Caco-2 (cell line): ENCODE measurements at regions not wholly inside any gene's neighbourhood (a gene's known extent, or its start where the extent isn't known, plus 50 kb on each side); places are given as distances from the start of the nearest gene placed in this dataset.

Experiments used
- BruUV-seq: library from RNA; stranded (reverse); fragments of 400-500 nt; replicated peaks from 2 replicates; lab custom pipeline; 2021; lab: Mats Ljungman, UMichigan
- CTCF ChIA-PET: fragments of 300-600 bp; sonication (Branson Sonifier 250); formaldehyde crosslinking; loops from one replicate; lab custom pipeline; 2022; ENCODE audit warnings: antibody characterized with exemption; lab: Charles Lee
- POLR2A ChIA-PET: fragments of 300-600 bp; sonication (Branson Sonifier 250); formaldehyde crosslinking; loops from one replicate; lab custom pipeline; 2022; ENCODE audit warnings: antibody characterized with exemption; lab: Charles Lee
- DNase-seq, 2 experiments: peaks; one replicate each; pipeline versions ENCODE4 v3.0.0 to v3.0.0-alpha.2; 2020 to 2022
- H3K27me3 ChIP-seq: replicated peaks from 2 replicates; pipeline ENCODE4 v1.6.0; 2011; ENCODE audit warnings: low read length; ENCODE audit not compliant: control insufficient read depth, insufficient read depth
- H3K36me3 ChIP-seq: 2 replicates; pipeline ENCODE4 v1.5.1; 2011; ENCODE audit warnings: low read length; ENCODE audit not compliant: control insufficient read depth, insufficient read depth
- H3K4me1 ChIP-seq: fragments of 250-450 bp; sonication (Bioruptor Pico); 2 replicates; pipeline ENCODE4 v1.5.1; 2020; ENCODE audit warnings: mild to moderate bottlenecking
- H3K4me3 ChIP-seq: 2 replicates; pipeline ENCODE4 v1.5.1; 2011; ENCODE audit warnings: low read depth, mild to moderate bottlenecking, control low read depth, low read length
- H3K9me3 ChIP-seq: fragments of 250-450 bp; sonication (Bioruptor Pico); 2 replicates; pipeline ENCODE4 v1.5.1; 2020; ENCODE audit warnings: mild to moderate bottlenecking, moderate library complexity
- H3K27ac Mint-ChIP-seq: one replicate; pipeline ENCODE4 v1.8.0; 2022; ENCODE audit warnings: mixed read lengths; ENCODE audit not compliant: unreplicated experiment
- H3K27me3 Mint-ChIP-seq: one replicate; pipeline ENCODE4 v1.8.0; 2022; ENCODE audit warnings: mixed read lengths; ENCODE audit not compliant: insufficient read depth, unreplicated experiment
- H3K36me3 Mint-ChIP-seq: one replicate; pipeline ENCODE4 v1.8.0; 2022; ENCODE audit warnings: mild to moderate bottlenecking, mixed read lengths; ENCODE audit not compliant: insufficient read depth, unreplicated experiment
- H3K4me1 Mint-ChIP-seq: one replicate; pipeline ENCODE4 v1.8.0; 2022; ENCODE audit warnings: low read depth, mixed read lengths; ENCODE audit not compliant: unreplicated experiment
- H3K4me3 Mint-ChIP-seq: one replicate; pipeline ENCODE4 v1.8.0; 2022; ENCODE audit warnings: mild to moderate bottlenecking, moderate library complexity, mixed read lengths; ENCODE audit not compliant: unreplicated experiment
- H3K9me3 Mint-ChIP-seq: one replicate; pipeline ENCODE4 v1.8.0; 2022; ENCODE audit warnings: mixed read lengths; ENCODE audit not compliant: unreplicated experiment
- CTCF ChIP-seq, 2 experiments: fragments of 200-600 bp in 1 of 2; IDR thresholded peaks; 1 replicate in 1 of 2; 2 replicates in 1 of 2; pipeline versions ENCODE4 v1.5.1 to v1.8.0; 2011 to 2022; ENCODE audit warnings: antibody characterized with exemption in 1 of 2, control low read depth in 1 of 2, inconsistent platforms in 1 of 2, low read depth in 1 of 2, low read length in 1 of 2, mild to moderate bottlenecking in 1 of 2, moderate library complexity in 1 of 2; ENCODE audit not compliant: insufficient read depth in 1 of 2, severe bottlenecking in 1 of 2, unreplicated experiment in 1 of 2
- intact Hi-C: fragments of 100-400 bp; cut with micrococcal nuclease; formaldehyde crosslinking; loops from one replicate; pipeline ENCODE4 v1.10.0; 2022; ENCODE audit not compliant: unreplicated experiment

- CTCF ChIA-PET = no interaction called here
- H3K36me3 Mint-ChIP-seq = no peaks in the 10 kb centered on the region
Observed at GRCh38 chr15:93300796-93301195, 211.8 kb upstream of the RGMA start.

GRCh38 chr15:93299675-93300074 lies 210.7 kb upstream of the RGMA start:
- Histone ChIP-seq H3K27me3 (no peaks in the 10 kb centered on the region), H3K36me3 (no peaks in the 10 kb centered on the region), H3K4me1 (no peaks in the 10 kb centered on the region), H3K9me3 (no peaks in the 10 kb centered on the region), H3K4me3 (no peak overlapping the region)
- Mint-ChIP-seq H3K27ac (no peak overlapping the region), H3K36me3 (no peaks in the 10 kb centered on the region), H3K4me1 (no peaks in the 10 kb centered on the region), H3K27me3 (peaks cover 5% of the 10 kb centered on the region), H3K9me3 (no peaks in the 10 kb centered on the region), H3K4me3 (no peak overlapping the region)
- ChIA-PET POLR2A (no interaction called here), CTCF (no interaction called here)
- no TSS peak for BruUV-seq
- intact Hi-C loops = no loop called here
- TF ChIP-seq CTCF (IDR thresholded peaks at IDR 0.05; ENCODE audit: insufficient read depth in 1 of 2, low read depth in 1 of 2, low read length in 1 of 2, severe bottlenecking in 1 of 2, unreplicated experiment in 1 of 2) = no peak
- DNase-seq = no peak

More at GRCh38 chr15:93300796-93301195, 211.8 kb upstream of the RGMA start:
- H3K27me3 Mint-ChIP-seq = peaks cover 2% of the 10 kb centered on the region
- no peaks in the 10 kb centered on the region for H3K4me1 Mint-ChIP-seq
- H3K27ac Mint-ChIP-seq = no peak overlapping the region
- H3K4me3 Mint-ChIP-seq = no peak overlapping the region
- intact Hi-C loops = no loop called here
- Histone ChIP-seq H3K36me3 (no peaks in the 10 kb centered on the region), H3K4me3 (no peak overlapping the region), H3K27me3 (no peaks in the 10 kb centered on the region), H3K4me1 (no peaks in the 10 kb centered on the region), H3K9me3 (no peaks in the 10 kb centered on the region)
- no peak for DNase-seq
- TF ChIP-seq CTCF (IDR thresholded peaks at IDR 0.05; ENCODE audit: insufficient read depth in 1 of 2, low read depth in 1 of 2, low read length in 1 of 2, severe bottlenecking in 1 of 2, unreplicated experiment in 1 of 2) = no peak
- POLR2A ChIA-PET = no interaction called here
- H3K9me3 Mint-ChIP-seq = no peaks in the 10 kb centered on the region
- BruUV-seq = no TSS peak

- no peaks in the 10 kb centered on the region for H3K4me1 Mint-ChIP-seq
- no peaks in the 10 kb centered on the region for H3K36me3 ChIP-seq
- peaks cover 3% of the 10 kb centered on the region for H3K27me3 Mint-ChIP-seq
- BruUV-seq = no TSS peak
- H3K36me3 Mint-ChIP-seq = no peaks in the 10 kb centered on the region
- ChIA-PET POLR2A (no interaction called here), CTCF (no interaction called here)
- no peak for TF ChIP-seq CTCF (IDR thresholded peaks at IDR 0.05; ENCODE audit: insufficient read depth in 1 of 2, low read depth in 1 of 2, low read length in 1 of 2, severe bottlenecking in 1 of 2, unreplicated experiment in 1 of 2)
- no peak overlapping the region for H3K4me3 ChIP-seq
- no peaks in the 10 kb centered on the region for H3K4me1 ChIP-seq
- H3K27ac Mint-ChIP-seq = no peak overlapping the region
- no peaks in the 10 kb centered on the region for H3K27me3 ChIP-seq
- H3K9me3 ChIP-seq = no peaks in the 10 kb centered on the region
- no peak overlapping the region for H3K4me3 Mint-ChIP-seq
- no peaks in the 10 kb centered on the region for H3K9me3 Mint-ChIP-seq
- DNase-seq = no peak
- intact Hi-C loops = no loop called here
Observed at GRCh38 chr15:93298901-93299300, 209.9 kb upstream of the RGMA start.
